KG1 (cell line): ENCODE measurements at regions not wholly inside any gene's neighbourhood (a gene's known extent, or its start where the extent isn't known, plus 50 kb on each side); places are given as distances from the start of the nearest gene placed in this dataset.
"Not testable (repeated sequence)": the region's sequence is repeated elsewhere in the genome, so short reads cannot be mapped to it uniquely, and the experiment has no call there.

Experiments
- DNase-seq: peaks from one replicate; lab custom pipeline; 2025; lab: John Stamatoyannopoulos, UW

- no peak for DNase-seq
These were observed 737.2 kb upstream of the CHRM3 start for GRCh38 chr1:238649200-238649599.

GRCh38 chr1:238648751-238649150, 737.6 kb upstream of the CHRM3 start:
- DNase-seq, result no peak

- no peak for DNase-seq
These were observed 738.1 kb upstream of the CHRM3 start for GRCh38 chr1:238648296-238648695.

GRCh38 chr1:238647877-238648276, 738.5 kb upstream of the CHRM3 start:
- DNase-seq, result no peak

- DNase-seq, result no peak
These were observed 744.1 kb upstream of the CHRM3 start for GRCh38 chr1:238642231-238642630.

GRCh38 chr1:238639861-238640260, 746.5 kb upstream of the CHRM3 start:
- no peak for DNase-seq

GRCh38 chr1:238628110-238628509, 737.4 kb upstream of the ZP4 start:
- DNase-seq, result no peak

- DNase-seq, result no peak
These were observed 734.1 kb upstream of the ZP4 start for GRCh38 chr1:238624776-238625175.

- DNase-seq, result no peak
These were observed 730.7 kb upstream of the ZP4 start for GRCh38 chr1:238621405-238621804.

- no peak for DNase-seq
These were observed 728.9 kb upstream of the ZP4 start for GRCh38 chr1:238619652-238620051.

GRCh38 chr1:238611406-238611805, 720.7 kb upstream of the ZP4 start:
- DNase-seq, result no peak

GRCh38 chr1:238608144-238608543, 717.4 kb upstream of the ZP4 start:
- DNase-seq, result no peak

- peak; percentile 39 for DNase-seq
These were observed 716.2 kb upstream of the ZP4 start for GRCh38 chr1:238606896-238607295.

GRCh38 chr1:238606457-238606856, 715.7 kb upstream of the ZP4 start:
- DNase-seq, result no peak

GRCh38 chr1:238604357-238604756, 713.6 kb upstream of the ZP4 start:
- DNase-seq, result no peak

GRCh38 chr1:238601604-238602003, 710.9 kb upstream of the ZP4 start:
- DNase-seq, result not testable (repeated sequence)

- no peak for DNase-seq
These were observed 706.0 kb upstream of the ZP4 start for GRCh38 chr1:238596703-238597102.

GRCh38 chr1:238592621-238593020, 701.9 kb upstream of the ZP4 start:
- no peak for DNase-seq

- no peak for DNase-seq
These were observed 699.2 kb upstream of the ZP4 start for GRCh38 chr1:238589843-238590435.

GRCh38 chr1:238582816-238583215, 692.1 kb upstream of the ZP4 start:
- no peak for DNase-seq

- DNase-seq, result no peak
These were observed 690.6 kb upstream of the ZP4 start for GRCh38 chr1:238581332-238581731.

GRCh38 chr1:238568735-238569134, 678.0 kb upstream of the ZP4 start:
- no peak for DNase-seq

GRCh38 chr1:238562341-238562740, 671.6 kb upstream of the ZP4 start:
- DNase-seq, result no peak

- no peak for DNase-seq
These were observed 668.0 kb upstream of the ZP4 start for GRCh38 chr1:238558746-238559145.

GRCh38 chr1:238558156-238558555, 667.4 kb upstream of the ZP4 start:
- no peak for DNase-seq
